K562 (cell line): ENCODE measurements at regions not wholly inside any gene's neighbourhood (a gene's known extent, or its start where the extent isn't known, plus 50 kb on each side); places are given as distances from the start of the nearest gene placed in this dataset.

ENCODE experiments used
- ATAC-seq: fragments of 200-7000 bp; cut with Tn5 transposase; 3 replicates; pipeline ENCODE4 v1.9.1; 2020; ENCODE audit warnings: moderate library complexity
- BruUV-seq: library from RNA; stranded (reverse); fragments of 400-500 nt; replicated peaks from 2 replicates; lab custom pipeline; 2021; lab: Mats Ljungman, UMichigan
- CTCF ChIA-PET: fragments of 300-600 bp; formaldehyde crosslinking; extraction: SDS; loops from one replicate; lab custom pipeline; 2021; ENCODE audit warnings: low intra/inter-chr PET ratio; lab: Yijun Ruan, JAX
- POLR2A ChIA-PET: fragments of 300-600, 350-650 bp; sonication (Branson Sonifier 250); formaldehyde crosslinking; extraction: SDS; loops from one replicate; lab custom pipeline; 2021; ENCODE audit warnings: antibody characterized with exemption, inconsistent platforms; lab: Yijun Ruan, JAX
- DNase-seq, 4 experiments: peaks; one replicate each; pipeline versions ENCODE4 v3.0.0 to v3.0.0-alpha.2; 2011 to 2018; ENCODE audit warnings: low spot score in 3 of 4, mixed read lengths in 3 of 4; ENCODE audit errors: extremely low read depth in 1 of 4
- FAIRE-seq: peaks from 2 replicates; lab custom pipeline; 2011; peaks lifted over from hg19 to GRCh38; lab: Jason Lieb, UNC
- H2AFZ ChIP-seq: 2 replicates; pipeline ENCODE4 v1.6.0; 2011; ENCODE audit warnings: low read depth, low read length, control low read depth, inconsistent platforms
- H3K27ac ChIP-seq: fragments of 200-600 bp; 3 replicates; pipeline ENCODE4 v1.8.0; 2011; ENCODE audit warnings: low read depth, mild to moderate bottlenecking, control low read depth, inconsistent platforms, low read length, moderate library complexity, mixed read lengths; ENCODE audit errors: extremely low read depth
- H3K27me3 ChIP-seq, 2 experiments: fragments of 300-600 bp in 1 of 2; 2 replicates in 1 of 2; 3 replicates in 1 of 2; pipeline versions ENCODE4 v1.6.0 to v1.8.0; 2011; ENCODE audit warnings: inconsistent platforms in 2 of 2, low read length in 2 of 2, mild to moderate bottlenecking in 1 of 2, mixed read lengths in 1 of 2, moderate library complexity in 1 of 2; ENCODE audit not compliant: control insufficient read depth in 2 of 2, insufficient read depth in 2 of 2
- H3K36me3 ChIP-seq: fragments of 300-600 bp; 3 replicates; pipeline ENCODE4 v1.8.0; 2011; ENCODE audit warnings: mild to moderate bottlenecking, low read length, inconsistent platforms; ENCODE audit not compliant: control insufficient read depth, insufficient read depth
- H3K4me1 ChIP-seq, 2 experiments: fragments of 200-600 bp in 1 of 2; replicated peaks in 1 of 2; 2 replicates in 1 of 2; 3 replicates in 1 of 2; pipeline versions ENCODE4 v1.5.1 to v1.8.0; 2011; ENCODE audit warnings: inconsistent platforms in 2 of 2, low read length in 2 of 2, mild to moderate bottlenecking in 1 of 2, mixed read lengths in 1 of 2, moderate library complexity in 1 of 2; ENCODE audit not compliant: control insufficient read depth in 2 of 2, insufficient read depth in 2 of 2
- H3K4me2 ChIP-seq: 2 replicates; pipeline ENCODE4 v1.6.1; 2011; ENCODE audit warnings: low read length, control low read depth, inconsistent platforms, mixed read lengths; ENCODE audit not compliant: insufficient read depth
- H3K4me3 ChIP-seq: fragments of 200-600 bp; sonication (generic), shearing (Covaris generic); 2 replicates; pipeline ENCODE4 v1.5.1; 2016; ENCODE audit warnings: control low read depth, inconsistent platforms
- H3K79me2 ChIP-seq: fragments of 200-600 bp; 3 replicates; pipeline ENCODE4 v1.8.0; 2011; ENCODE audit warnings: low read length, inconsistent platforms; ENCODE audit not compliant: control insufficient read depth, insufficient read depth
- H3K9ac ChIP-seq, 2 experiments: 2 replicates each; pipeline versions ENCODE4 v1.6.0 to v1.6.1; 2011; ENCODE audit warnings: low read depth in 2 of 2, low read length in 2 of 2, control low read depth in 1 of 2, inconsistent platforms in 1 of 2, mild to moderate bottlenecking in 1 of 2, mixed read lengths in 1 of 2; ENCODE audit not compliant: insufficient read depth in 1 of 2
- H3K9me1 ChIP-seq: one replicate; pipeline ENCODE4 v1.6.0; 2011; ENCODE audit warnings: inconsistent platforms, mild to moderate bottlenecking, low read length, moderate library complexity; ENCODE audit not compliant: control insufficient read depth, insufficient read depth
- H3K9me3 ChIP-seq: replicated peaks from 2 replicates; pipeline ENCODE4 v1.5.1; 2011; ENCODE audit warnings: low read depth, low read length, inconsistent platforms; ENCODE audit not compliant: control insufficient read depth, insufficient read depth
- H4K20me1 ChIP-seq: replicated peaks from 2 replicates; pipeline ENCODE4 v1.6.1; 2011; ENCODE audit warnings: low read length, inconsistent platforms, mixed read lengths; ENCODE audit not compliant: control insufficient read depth, insufficient read depth
- ARID4B ChIP-seq: sonication (generic); formaldehyde crosslinking; IDR thresholded peaks from 2 replicates; pipeline ENCODE4 v1.8.0; 2022; ENCODE audit warnings: mild to moderate bottlenecking, missing genetic modification reagents
- BCL6 ChIP-seq: fragments of 250-450 bp; sonication (Bioruptor Pico); IDR thresholded peaks from 2 replicates; pipeline ENCODE4 v1.4.0; 2020
- HMBOX1 ChIP-seq: sonication (generic); IDR thresholded peaks from 2 replicates; pipeline ENCODE4 v1.6.1; 2016
- JUND ChIP-seq, 2 experiments: IDR thresholded peaks; 2 replicates in 1 of 2; 3 replicates in 1 of 2; pipeline ENCODE4 v1.6.1; 2011; ENCODE audit warnings: borderline replicate concordance in 2 of 2, low read depth in 2 of 2, low read length in 2 of 2, improper control_type of control experiment in 1 of 2, missing biosample characterization in 1 of 2, missing genetic modification characterization in 1 of 2, missing genetic modification reagents in 1 of 2
- MAZ ChIP-seq, 2 experiments: fragments of 450-650 bp in 1 of 2; sonication (generic) in 1 of 2; formaldehyde crosslinking; IDR thresholded peaks in 1 of 2; conservative IDR thresholded peaks in 1 of 2; 2 replicates each; pipeline versions ENCODE4 v1.4.0 to v1.5.0; 2020; ENCODE audit warnings: mild to moderate bottlenecking in 1 of 2, missing genetic modification reagents in 1 of 2
- MTA2 ChIP-seq: fragments of 450-650 bp; IDR thresholded peaks from 2 replicates; pipeline ENCODE4 v1.6.1; 2016; ENCODE audit warnings: low read depth
- RBM17 ChIP-seq: fragments of 200-400 bp; formaldehyde crosslinking; IDR thresholded peaks from 2 replicates; pipeline ENCODE4 v1.6.1; 2017; ENCODE audit warnings: low read depth, mild to moderate bottlenecking, low read length, borderline replicate concordance
- SFPQ ChIP-seq: fragments of 200-400 bp; formaldehyde crosslinking; IDR thresholded peaks from 2 replicates; pipeline ENCODE4 v1.6.1; 2017; ENCODE audit warnings: mild to moderate bottlenecking, low read depth, low read length, moderate library complexity
- SRSF1 ChIP-seq: fragments of 200-400 bp; formaldehyde crosslinking; IDR thresholded peaks from 2 replicates; pipeline ENCODE4 v1.6.1; 2017; ENCODE audit warnings: mild to moderate bottlenecking, low read depth, low read length, moderate library complexity
- STAT6 ChIP-seq: sonication (generic); formaldehyde crosslinking; IDR thresholded peaks from 2 replicates; pipeline ENCODE4 v1.8.1; 2023; ENCODE audit warnings: mild to moderate bottlenecking, missing genetic modification reagents
- SUPT5H ChIP-seq: fragments of 450-650 bp; IDR thresholded peaks from 2 replicates; pipeline ENCODE4 v1.6.1; 2016
- TBP ChIP-seq: optimal IDR thresholded peaks from 2 replicates; pipeline ENCODE3; 2011; ENCODE audit warnings: low read depth, low read length, improper control_type of control experiment
- ZSCAN29 ChIP-seq: fragments of 450-650 bp; IDR thresholded peaks from 2 replicates; pipeline ENCODE4 v1.6.1; 2017
- WGBS: fragments of 100-300 bp; shearing (Covaris generic); methylation state at CpG from one replicate; pipeline ENCODE4 v1.1.6; 2016; ENCODE audit warnings: low coverage, mixed read lengths; ENCODE audit not compliant: insufficient coverage; ENCODE audit errors: missing lambda C conversion rate; 5-methylcytosine and 5-hydroxymethylcytosine counted together
- in situ Hi-C: fragments of 300-500 bp; cut with MboI; formaldehyde crosslinking; loops from 4 replicates; pipeline ENCODE4 v1.15.0; 2018; ENCODE audit warnings: inconsistent platforms, mixed read lengths
- intact Hi-C: fragments of 100-400 bp; cut with micrococcal nuclease; formaldehyde crosslinking; loops from 2 replicates; pipeline ENCODE4 v1.14.2; 2022

GRCh38 chr2:181123798-181124231, 143.4 kb downstream of the UBE2E3 start:
- Histone ChIP-seq H3K79me2 (no peaks in the 10 kb centered on the region), H3K27ac (no peak overlapping the region), H3K9ac (no peak overlapping the region), H3K4me1 (no peaks in the 10 kb centered on the region), H2AFZ (no peak overlapping the region), H3K27me3 (no peaks in the 10 kb centered on the region), H3K9me3 (no peaks in the 10 kb centered on the region), H3K4me3 (no peak overlapping the region), H4K20me1 (no peaks in the 10 kb centered on the region), H3K9me1 (no peaks in the 10 kb centered on the region), H3K4me2 (no peak overlapping the region), H3K36me3 (no peaks in the 10 kb centered on the region)
- WGBS = 0% methylated on average over 2 of the region's 2 CpGs
- no TSS peak for BruUV-seq
- POLR2A ChIA-PET = no interaction called here
- in situ Hi-C loops (no loop called here), intact Hi-C loops (no loop called here)
- ATAC-seq (peak; percentile 27; the same call in 1 of the 3 replicates), DNase-seq (no peak), FAIRE-seq (no peak)
- CTCF ChIA-PET = no interaction called here
- TF ChIP-seq HMBOX1 = no peak
- TF ChIP-seq TBP = no peak
- no peak for TF ChIP-seq MTA2
- TF ChIP-seq RBM17 = no peak
- TF ChIP-seq STAT6 (CRISPR knock-in tag) = no peak
- no peak for TF ChIP-seq SFPQ
- TF ChIP-seq SUPT5H = no peak
- no peak for TF ChIP-seq SRSF1
- TF ChIP-seq JUND (IDR thresholded peaks at IDR 0.05; ENCODE audit: borderline replicate concordance, low read depth, low read length) = no peak
- TF ChIP-seq JUND (tag; IDR thresholded peaks at IDR 0.05; ENCODE audit: borderline replicate concordance, low read depth, low read length) = no peak
- TF ChIP-seq BCL6 = no peak
- TF ChIP-seq ZSCAN29 = no peak
- TF ChIP-seq MAZ (CRISPR knock-in tag; conservative IDR thresholded peaks at IDR 0.05 in 1 of 2, IDR thresholded peaks at IDR 0.05 in 1 of 2) = no peak
- no peak for TF ChIP-seq ARID4B (CRISPR knock-in tag)
